Heart left ventricle (tissue), 13 donors: ENCODE measurements at regions not wholly inside any gene's neighbourhood (a gene's known extent, or its start where the extent isn't known, plus 50 kb on each side); places are given as distances from the start of the nearest gene placed in this dataset.

Experiments used
- POLR2A ChIP-seq, 2 donors: fragments of 450-650 bp; IDR thresholded peaks; one replicate each; pipeline ENCODE4 v1.6.1; 2017; ENCODE audit warnings: antibody characterized with exemption in 2 of 2, mild to moderate bottlenecking in 2 of 2, moderate library complexity in 2 of 2
- TF ChIP-seq, protein P1 (sequence below), 12 donors: fragments of 200-600 bp; sonication (generic) in 4 of 12; IDR thresholded peaks; one replicate each; pipeline versions ENCODE4 v1.5.0 to v1.8.0; 2018 to 2022; ENCODE audit warnings: antibody characterized with exemption in 12 of 12, mild to moderate bottlenecking in 5 of 12
- donor health status: ischemic (EF 13 %, LVEDD 7.1; RV severe dilation, severe dysfunction).
- donor health status: DM: no; HTN: yes; CAD: no.
- donor health status: DM: no; HTN: no; CAD: no.
- donor health status: ischemic (EF 25% LVEDD 6.9; RV normal size, moderate dysfunction).
- donor health status: ischemic (EF 25% LVEDD 5.7; RV mildly dilated, moderate dysfunction).
- donor health status: ischemic (EF 35%, LVEDD 5.7; RV mildly dilated, moderate dysfunction).
- donor health status: nonischemic (EF 11% LVEDD 7.7; RV severe dilation, severe dysfunction).
- donor health status: DM: yes; HTN: yes; CAD: no.
- donor health status: PGD.
- donor health status: ischemic (EF 29% LVEDD 5.4; RV normal size, mild dysfunction).
- donor health status: nonischemic (EF 23%, LVEDD 6.1; RV moderate dilation, normal function).

DNA sequence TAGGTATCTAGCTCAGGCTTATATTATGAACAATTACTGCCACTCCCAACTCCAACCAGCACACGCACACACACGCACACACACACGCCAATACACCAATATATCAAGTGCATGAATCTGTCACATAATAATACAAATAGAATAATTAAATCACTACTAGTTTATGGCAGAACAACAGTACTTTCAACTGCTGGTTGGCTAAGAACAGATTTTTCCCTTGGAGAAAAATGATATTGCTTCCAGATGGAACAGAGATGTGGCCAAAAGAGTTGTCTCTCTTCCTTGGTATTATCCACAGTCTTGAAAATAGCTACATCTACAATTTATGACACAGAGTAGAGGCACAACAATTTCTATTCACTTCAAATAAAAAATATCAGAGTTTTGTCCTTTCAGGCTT is 538.3 kb upstream of the FAT3 start:
- TF ChIP-seq, protein P1, sequence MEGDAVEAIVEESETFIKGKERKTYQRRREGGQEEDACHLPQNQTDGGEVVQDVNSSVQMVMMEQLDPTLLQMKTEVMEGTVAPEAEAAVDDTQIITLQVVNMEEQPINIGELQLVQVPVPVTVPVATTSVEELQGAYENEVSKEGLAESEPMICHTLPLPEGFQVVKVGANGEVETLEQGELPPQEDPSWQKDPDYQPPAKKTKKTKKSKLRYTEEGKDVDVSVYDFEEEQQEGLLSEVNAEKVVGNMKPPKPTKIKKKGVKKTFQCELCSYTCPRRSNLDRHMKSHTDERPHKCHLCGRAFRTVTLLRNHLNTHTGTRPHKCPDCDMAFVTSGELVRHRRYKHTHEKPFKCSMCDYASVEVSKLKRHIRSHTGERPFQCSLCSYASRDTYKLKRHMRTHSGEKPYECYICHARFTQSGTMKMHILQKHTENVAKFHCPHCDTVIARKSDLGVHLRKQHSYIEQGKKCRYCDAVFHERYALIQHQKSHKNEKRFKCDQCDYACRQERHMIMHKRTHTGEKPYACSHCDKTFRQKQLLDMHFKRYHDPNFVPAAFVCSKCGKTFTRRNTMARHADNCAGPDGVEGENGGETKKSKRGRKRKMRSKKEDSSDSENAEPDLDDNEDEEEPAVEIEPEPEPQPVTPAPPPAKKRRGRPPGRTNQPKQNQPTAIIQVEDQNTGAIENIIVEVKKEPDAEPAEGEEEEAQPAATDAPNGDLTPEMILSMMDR (IDR thresholded peaks at IDR 0.05) = no peak
- no peak for TF ChIP-seq POLR2A (IDR thresholded peaks at IDR 0.05)
